Astrocyte (in vitro differentiated cells and primary cell): ENCODE measurements at regions not wholly inside any gene's neighbourhood (a gene's known extent, or its start where the extent isn't known, plus 50 kb on each side); places are given as distances from the start of the nearest gene placed in this dataset.

Experiments
- CTCF ChIP-seq: IDR thresholded peaks from 2 replicates; pipeline ENCODE4 v1.5.1; 2011; ENCODE audit warnings: low read depth, mild to moderate bottlenecking, inconsistent platforms, low read length, moderate library complexity; ENCODE audit not compliant: insufficient read depth
- EZH2 ChIP-seq: IDR thresholded peaks from 2 replicates; pipeline ENCODE4 v1.6.1; 2012; ENCODE audit warnings: mild to moderate bottlenecking, low read length, inconsistent platforms; ENCODE audit not compliant: insufficient read depth

GRCh38 chr1:8256321-8256720 lies 61.6 kb upstream of the SLC45A1 start:
- TF ChIP-seq CTCF (no peak), EZH2 (no peak)
